GM12878 (cell line): ENCODE measurements at regions not wholly inside any gene's neighbourhood (a gene's known extent, or its start where the extent isn't known, plus 50 kb on each side); places are given as distances from the start of the nearest gene placed in this dataset.

Source experiments
- ATAC-seq: fragments of 200-7000 bp; cut with Tn5 transposase; 3 replicates; pipeline ENCODE4 v1.9.1; 2020; ENCODE audit warnings: mild to moderate bottlenecking, moderate library complexity
- BruUV-seq: library from RNA; stranded (reverse); fragments of 400-500 nt; replicated peaks from 2 replicates; lab custom pipeline; 2021; lab: Mats Ljungman, UMichigan
- CTCF ChIA-PET: fragments of 300-600 bp; sonication (Branson Sonifier 250); formaldehyde crosslinking; extraction: SDS; loops from one replicate; lab custom pipeline; 2021; ENCODE audit warnings: inconsistent platforms; lab: Yijun Ruan, JAX
- POLR2A ChIA-PET: fragments of 350-600 bp; formaldehyde crosslinking; extraction: SDS; loops from one replicate; lab custom pipeline; 2021; ENCODE audit warnings: inconsistent platforms; lab: Charles Lee
- RAD21 ChIA-PET: fragments of 300-600 bp; sonication (Branson Sonifier 250); formaldehyde crosslinking; loops from one replicate; lab custom pipeline; 2023; ENCODE audit warnings: antibody characterized with exemption; ENCODE audit not compliant: unreplicated experiment; lab: Charles Lee
- SMC1A ChIA-PET: fragments of 300-600 bp; sonication (Branson Sonifier 250); formaldehyde crosslinking; loops from one replicate; lab custom pipeline; 2023; ENCODE audit not compliant: unreplicated experiment, uncharacterized antibody; lab: Charles Lee
- DNase-seq: peaks from one replicate; pipeline ENCODE4 v3.0.0-alpha.2; 2011; ENCODE audit warnings: low read depth, low spot score
- FAIRE-seq: peaks from 3 replicates; lab custom pipeline; 2011; peaks lifted over from hg19 to GRCh38; lab: Jason Lieb, UNC
- H2AFZ ChIP-seq: 2 replicates; pipeline ENCODE4 v1.6.0; 2011; ENCODE audit warnings: low read depth, low read length, control low read depth; ENCODE audit not compliant: control insufficient read depth
- H3K27ac ChIP-seq: 2 replicates; pipeline ENCODE4 v1.5.1; 2011; ENCODE audit warnings: control low read depth; ENCODE audit not compliant: control insufficient read depth, insufficient read depth
- H3K27me3 ChIP-seq, 2 experiments: replicated peaks in 1 of 2; 2 replicates each; pipeline versions ENCODE4 v1.6.0 to v1.6.1; 2011; ENCODE audit warnings: low read length in 1 of 2; ENCODE audit not compliant: control insufficient read depth in 2 of 2, insufficient read depth in 2 of 2
- H3K36me3 ChIP-seq, 2 experiments: 2 replicates each; pipeline ENCODE4 v1.5.1; 2011; ENCODE audit warnings: low read length in 1 of 2; ENCODE audit not compliant: control insufficient read depth in 2 of 2, insufficient read depth in 2 of 2
- H3K4me1 ChIP-seq: 2 replicates; pipeline ENCODE4 v1.6.1; 2011; ENCODE audit warnings: mild to moderate bottlenecking, low read length, moderate library complexity, mixed read lengths; ENCODE audit not compliant: control insufficient read depth, insufficient read depth
- H3K4me2 ChIP-seq: 2 replicates; pipeline ENCODE4 v1.6.0; 2011; ENCODE audit warnings: control low read depth; ENCODE audit not compliant: control insufficient read depth, insufficient read depth
- H3K4me3 ChIP-seq: fragments of 200-600 bp; sonication (generic); 2 replicates; pipeline ENCODE4 v1.5.1; 2016
- H3K79me2 ChIP-seq: 2 replicates; pipeline ENCODE4 v1.6.0; 2011; ENCODE audit warnings: low read length; ENCODE audit not compliant: control insufficient read depth, insufficient read depth
- H3K9ac ChIP-seq: 2 replicates; pipeline ENCODE4 v1.8.0; 2011; ENCODE audit warnings: low read length, control low read depth, mixed read lengths; ENCODE audit not compliant: control insufficient read depth, insufficient read depth
- H3K9me3 ChIP-seq: replicated peaks from 3 replicates; pipeline ENCODE4 v1.5.1; 2011; ENCODE audit warnings: mild to moderate bottlenecking, low read length; ENCODE audit not compliant: control insufficient read depth, insufficient read depth
- H4K20me1 ChIP-seq: 2 replicates; pipeline ENCODE4 v1.6.0; 2011; ENCODE audit not compliant: control insufficient read depth, insufficient read depth
- ATF3 ChIP-seq: IDR thresholded peaks from 2 replicates; pipeline ENCODE4 v1.6.1; 2011; ENCODE audit warnings: low read depth, mild to moderate bottlenecking, low read length, moderate library complexity, borderline replicate concordance; ENCODE audit errors: extremely low read depth
- CBX3 ChIP-seq: fragments of 200-600 bp; sonication (generic); IDR thresholded peaks from 2 replicates; pipeline ENCODE4 v1.6.1; 2016; ENCODE audit warnings: low read depth, borderline replicate concordance
- CHD2 ChIP-seq: IDR thresholded peaks from 2 replicates; pipeline ENCODE4 v1.6.1; 2011; ENCODE audit warnings: low read depth, low read length, improper control_type of control experiment, borderline replicate concordance
- CTCF ChIP-seq, 3 experiments: IDR thresholded peaks in 2 of 3; conservative IDR thresholded peaks in 1 of 3; 2 replicates each; pipeline ENCODE4 v1.5.1; 2011; ENCODE audit warnings: low read depth in 3 of 3, low read length in 3 of 3, mild to moderate bottlenecking in 3 of 3, control low read depth in 2 of 3, moderate library complexity in 2 of 3, inconsistent platforms in 1 of 3, mixed read lengths in 1 of 3; ENCODE audit not compliant: control insufficient read depth in 2 of 3, insufficient read depth in 1 of 3; ENCODE audit errors: extremely low read depth in 1 of 3
- HDAC2 ChIP-seq: fragments of 200-600 bp; sonication (generic); IDR thresholded peaks from 2 replicates; pipeline ENCODE4 v1.6.1; 2017
- IKZF2 ChIP-seq, 2 experiments: fragments of 450-650 bp; IDR thresholded peaks; 2 replicates each; pipeline ENCODE4 v1.6.1; 2017; ENCODE audit warnings: mild to moderate bottlenecking in 2 of 2, moderate library complexity in 2 of 2
- KAT2A ChIP-seq: conservative IDR thresholded peaks from 2 replicates; pipeline ENCODE4 v1.6.1; 2011; ENCODE audit warnings: low read depth, low read length; ENCODE audit not compliant: control insufficient read depth
- MEF2B ChIP-seq: fragments of 450-650 bp; IDR thresholded peaks from 2 replicates; pipeline ENCODE4 v1.6.1; 2018; ENCODE audit warnings: mild to moderate bottlenecking, moderate library complexity; ENCODE audit not compliant: partially characterized antibody, poor library complexity, severe bottlenecking
- MXI1 ChIP-seq: fragments of 150-350 bp; IDR thresholded peaks from 2 replicates; pipeline ENCODE4 v1.6.1; 2011; ENCODE audit warnings: low read depth, mild to moderate bottlenecking, inconsistent platforms, low read length, improper control_type of control experiment
- MYC ChIP-seq: IDR thresholded peaks from 2 replicates; pipeline ENCODE4 v1.6.1; 2011; ENCODE audit warnings: mild to moderate bottlenecking, low read length, moderate library complexity, inconsistent platforms; ENCODE audit not compliant: insufficient read depth, insufficient replicate concordance, insufficient read length, severe bottlenecking
- NFYA ChIP-seq: IDR thresholded peaks from 2 replicates; pipeline ENCODE4 v1.6.1; 2011; ENCODE audit warnings: low read depth, mild to moderate bottlenecking, low read length, improper control_type of control experiment, borderline replicate concordance
- NR2C1 ChIP-seq: fragments of 450-650 bp; IDR thresholded peaks from 2 replicates; pipeline ENCODE4 v1.6.1; 2017; ENCODE audit warnings: antibody characterized with exemption, mild to moderate bottlenecking, moderate library complexity
- RFX5 ChIP-seq: IDR thresholded peaks from 2 replicates; pipeline ENCODE4 v1.6.1; 2011; ENCODE audit warnings: low read depth, low read length, improper control_type of control experiment
- SUPT20H ChIP-seq: IDR thresholded peaks from 2 replicates; pipeline ENCODE4 v1.6.1; 2011; ENCODE audit warnings: low read depth, mild to moderate bottlenecking, low read length, moderate library complexity, borderline replicate concordance; ENCODE audit not compliant: control insufficient read depth
- TARDBP ChIP-seq: IDR thresholded peaks from 2 replicates; pipeline ENCODE4 v1.6.1; 2016; ENCODE audit warnings: borderline replicate concordance
- ZNF207 ChIP-seq: fragments of 450-650 bp; IDR thresholded peaks from 2 replicates; pipeline ENCODE4 v1.6.1; 2014; ENCODE audit warnings: antibody characterized with exemption, mild to moderate bottlenecking, borderline replicate concordance
- WGBS: methylation state at CpG from one replicate; pipeline ENCODE4 v1.1.6; 2016; ENCODE audit warnings: low lambda C conversion rate; ENCODE audit not compliant: insufficient replicate concordance, insufficient coverage; ENCODE audit errors: missing lambda C conversion rate; 5-methylcytosine and 5-hydroxymethylcytosine counted together
- in situ Hi-C: fragments of 300-500 bp; cut with MboI; formaldehyde crosslinking; loops from 9 replicates; pipeline ENCODE4 v1.14.3; 2018; ENCODE audit warnings: mixed read lengths
- intact Hi-C: fragments of 100-400 bp; cut with micrococcal nuclease; formaldehyde crosslinking; loops from one replicate; pipeline ENCODE4 v1.14.2; 2022; ENCODE audit not compliant: unreplicated experiment
- TF ChIP-seq, protein P1 (sequence below): IDR thresholded peaks from 2 replicates; pipeline ENCODE4 v1.6.1; 2012; ENCODE audit warnings: mild to moderate bottlenecking, low read depth, low read length

- TF ChIP-seq ATF3 (no peak), NR2C1 (no peak), CHD2 (no peak), CBX3 (no peak), TARDBP (no peak)
Measured at GRCh38 chr14:37924622-37925021, 283.1 kb upstream of the SSTR1 start (continued).

GRCh38 chr14:37932008-37932407 is 275.7 kb upstream of the SSTR1 start:
- no peaks in the 10 kb centered on the region for H3K27me3 ChIP-seq
- ATAC-seq (no peak), DNase-seq (no peak), FAIRE-seq (no peak)
- no peaks in the 10 kb centered on the region for H3K9me3 ChIP-seq
- no peak overlapping the region for H3K9ac ChIP-seq
- in situ Hi-C loops = no loop called here
- no peak overlapping the region for H3K4me3 ChIP-seq
- WGBS = 21% methylated on average over 6 of the region's 6 CpGs
- intact Hi-C loops = no loop called here
- no peaks in the 10 kb centered on the region for H3K36me3 ChIP-seq
- H4K20me1 ChIP-seq = no peaks in the 10 kb centered on the region
- RAD21 ChIA-PET = no interaction called here
- no peak overlapping the region for H2AFZ ChIP-seq
- no peaks in the 10 kb centered on the region for H3K79me2 ChIP-seq
- SMC1A ChIA-PET = no interaction called here
- POLR2A ChIA-PET = no interaction called here
- H3K4me2 ChIP-seq = no peak overlapping the region
- no TSS peak for BruUV-seq
- no peak overlapping the region for H3K27ac ChIP-seq
- no peaks in the 10 kb centered on the region for H3K4me1 ChIP-seq
- CTCF ChIA-PET = interaction anchor here (0.8 kb wide), 1 partner anchor 11 kb away, joined by 4 read pairs; no protein-coding TSS in a partner anchor
- TF ChIP-seq HDAC2 (no peak), NFYA (no peak), IKZF2 (IDR thresholded peaks at IDR 0.05) (no peak), RFX5 (no peak), KAT2A (no peak), SUPT20H (no peak), MYC (no peak), MXI1 (no peak), CTCF (IDR thresholded peaks at IDR 0.05 in 2 of 3, conservative IDR thresholded peaks at IDR 0.05 in 1 of 3; ENCODE audit: control insufficient read depth in 2 of 3, extremely low read depth in 1 of 3, insufficient read depth in 1 of 3, low read depth in 3 of 3, low read length in 3 of 3) (no peak), CBX3 (no peak), ZNF207 (no peak), MEF2B (no peak)
- TF ChIP-seq, protein P1, sequence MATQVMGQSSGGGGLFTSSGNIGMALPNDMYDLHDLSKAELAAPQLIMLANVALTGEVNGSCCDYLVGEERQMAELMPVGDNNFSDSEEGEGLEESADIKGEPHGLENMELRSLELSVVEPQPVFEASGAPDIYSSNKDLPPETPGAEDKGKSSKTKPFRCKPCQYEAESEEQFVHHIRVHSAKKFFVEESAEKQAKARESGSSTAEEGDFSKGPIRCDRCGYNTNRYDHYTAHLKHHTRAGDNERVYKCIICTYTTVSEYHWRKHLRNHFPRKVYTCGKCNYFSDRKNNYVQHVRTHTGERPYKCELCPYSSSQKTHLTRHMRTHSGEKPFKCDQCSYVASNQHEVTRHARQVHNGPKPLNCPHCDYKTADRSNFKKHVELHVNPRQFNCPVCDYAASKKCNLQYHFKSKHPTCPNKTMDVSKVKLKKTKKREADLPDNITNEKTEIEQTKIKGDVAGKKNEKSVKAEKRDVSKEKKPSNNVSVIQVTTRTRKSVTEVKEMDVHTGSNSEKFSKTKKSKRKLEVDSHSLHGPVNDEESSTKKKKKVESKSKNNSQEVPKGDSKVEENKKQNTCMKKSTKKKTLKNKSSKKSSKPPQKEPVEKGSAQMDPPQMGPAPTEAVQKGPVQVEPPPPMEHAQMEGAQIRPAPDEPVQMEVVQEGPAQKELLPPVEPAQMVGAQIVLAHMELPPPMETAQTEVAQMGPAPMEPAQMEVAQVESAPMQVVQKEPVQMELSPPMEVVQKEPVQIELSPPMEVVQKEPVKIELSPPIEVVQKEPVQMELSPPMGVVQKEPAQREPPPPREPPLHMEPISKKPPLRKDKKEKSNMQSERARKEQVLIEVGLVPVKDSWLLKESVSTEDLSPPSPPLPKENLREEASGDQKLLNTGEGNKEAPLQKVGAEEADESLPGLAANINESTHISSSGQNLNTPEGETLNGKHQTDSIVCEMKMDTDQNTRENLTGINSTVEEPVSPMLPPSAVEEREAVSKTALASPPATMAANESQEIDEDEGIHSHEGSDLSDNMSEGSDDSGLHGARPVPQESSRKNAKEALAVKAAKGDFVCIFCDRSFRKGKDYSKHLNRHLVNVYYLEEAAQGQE = no peak
